Glutamatergic neuron (in vitro differentiated cells): ENCODE measurements at regions not wholly inside any gene's neighbourhood (a gene's known extent, or its start where the extent isn't known, plus 50 kb on each side); places are given as distances from the start of the nearest gene placed in this dataset.

Experiments used
- DNase-seq: peaks from one replicate; pipeline ENCODE4 v3.0.0; 2022
- H3K27ac Mint-ChIP-seq: one replicate; pipeline ENCODE4 v1.8.0; 2020; ENCODE audit warnings: mild to moderate bottlenecking, mixed read lengths, inconsistent platforms; ENCODE audit not compliant: unreplicated experiment
- H3K27me3 Mint-ChIP-seq: one replicate; pipeline ENCODE4 v1.8.0; 2020; ENCODE audit warnings: mild to moderate bottlenecking, moderate library complexity, mixed read lengths, inconsistent platforms; ENCODE audit not compliant: unreplicated experiment
- H3K36me3 Mint-ChIP-seq: one replicate; pipeline ENCODE4 v1.8.0; 2020; ENCODE audit warnings: mild to moderate bottlenecking, mixed read lengths, inconsistent platforms; ENCODE audit not compliant: unreplicated experiment
- H3K4me1 Mint-ChIP-seq: one replicate; pipeline ENCODE4 v1.8.0; 2020; ENCODE audit warnings: mild to moderate bottlenecking, low read depth, mixed read lengths, inconsistent platforms; ENCODE audit not compliant: unreplicated experiment
- H3K4me3 Mint-ChIP-seq: one replicate; pipeline ENCODE4 v1.8.0; 2020; ENCODE audit warnings: mild to moderate bottlenecking, mixed read lengths, inconsistent platforms; ENCODE audit not compliant: unreplicated experiment
- H3K9me3 Mint-ChIP-seq: one replicate; pipeline ENCODE4 v1.8.0; 2020; ENCODE audit warnings: mild to moderate bottlenecking, moderate library complexity, mixed read lengths, inconsistent platforms; ENCODE audit not compliant: unreplicated experiment
- TF ChIP-seq, protein P1 (sequence below): fragments of 200-600 bp; sonication (generic); IDR thresholded peaks from one replicate; pipeline ENCODE4 v1.5.0; 2021; ENCODE audit not compliant: partially characterized antibody, unreplicated experiment

DNA sequence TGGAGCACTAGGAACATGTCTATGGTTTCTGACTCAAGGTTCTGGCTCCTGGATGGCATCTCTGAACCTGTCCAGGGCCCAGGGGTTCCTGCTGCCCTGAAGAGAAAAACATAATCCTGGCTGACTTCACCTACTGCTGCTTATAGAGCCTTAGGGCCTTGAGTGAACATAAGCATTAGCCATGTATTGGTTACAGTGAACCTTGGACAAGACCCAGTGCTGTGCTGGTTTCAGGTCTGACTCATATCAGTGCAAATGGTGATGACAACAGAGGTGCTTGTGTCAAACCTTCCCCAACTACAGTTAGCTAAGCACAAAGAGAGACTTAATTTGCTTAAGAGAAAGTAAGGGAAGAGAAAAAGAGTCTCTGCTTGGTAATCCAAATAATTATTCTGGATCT lies 1047.2 kb downstream of the GLUD2 start:
- no peaks in the 10 kb centered on the region for H3K9me3 Mint-ChIP-seq
- no peak overlapping the region for H3K27ac Mint-ChIP-seq
- no peak overlapping the region for H3K4me3 Mint-ChIP-seq

DNA sequence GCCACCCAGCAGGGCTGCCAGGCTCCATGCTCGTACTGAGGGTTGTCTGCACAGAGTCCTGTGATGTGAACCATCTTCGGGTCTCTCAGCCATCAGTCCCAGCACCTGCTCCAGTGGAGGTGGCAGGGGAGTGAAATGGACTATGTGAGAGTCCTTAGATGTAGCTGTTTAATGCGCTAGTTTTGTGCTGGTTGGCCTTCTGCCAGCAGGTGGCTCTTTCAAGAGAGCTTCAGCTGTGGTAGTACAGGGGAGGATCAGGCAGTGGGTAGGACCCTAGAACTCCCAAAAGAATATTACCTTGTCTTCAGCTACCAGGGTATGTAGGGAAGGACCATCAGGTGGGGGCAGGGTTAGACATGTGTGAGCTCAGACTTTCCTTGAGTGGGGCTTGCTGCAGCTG lies 1066.0 kb downstream of the GLUD2 start:
- TF ChIP-seq, protein P1, sequence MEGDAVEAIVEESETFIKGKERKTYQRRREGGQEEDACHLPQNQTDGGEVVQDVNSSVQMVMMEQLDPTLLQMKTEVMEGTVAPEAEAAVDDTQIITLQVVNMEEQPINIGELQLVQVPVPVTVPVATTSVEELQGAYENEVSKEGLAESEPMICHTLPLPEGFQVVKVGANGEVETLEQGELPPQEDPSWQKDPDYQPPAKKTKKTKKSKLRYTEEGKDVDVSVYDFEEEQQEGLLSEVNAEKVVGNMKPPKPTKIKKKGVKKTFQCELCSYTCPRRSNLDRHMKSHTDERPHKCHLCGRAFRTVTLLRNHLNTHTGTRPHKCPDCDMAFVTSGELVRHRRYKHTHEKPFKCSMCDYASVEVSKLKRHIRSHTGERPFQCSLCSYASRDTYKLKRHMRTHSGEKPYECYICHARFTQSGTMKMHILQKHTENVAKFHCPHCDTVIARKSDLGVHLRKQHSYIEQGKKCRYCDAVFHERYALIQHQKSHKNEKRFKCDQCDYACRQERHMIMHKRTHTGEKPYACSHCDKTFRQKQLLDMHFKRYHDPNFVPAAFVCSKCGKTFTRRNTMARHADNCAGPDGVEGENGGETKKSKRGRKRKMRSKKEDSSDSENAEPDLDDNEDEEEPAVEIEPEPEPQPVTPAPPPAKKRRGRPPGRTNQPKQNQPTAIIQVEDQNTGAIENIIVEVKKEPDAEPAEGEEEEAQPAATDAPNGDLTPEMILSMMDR = no peak
- no peak for DNase-seq
- H3K27me3 Mint-ChIP-seq = no peaks in the 10 kb centered on the region

More for the DNA sequence above, 1047.2 kb downstream of the GLUD2 start:
- H3K4me1 Mint-ChIP-seq = no peaks in the 10 kb centered on the region
- H3K36me3 Mint-ChIP-seq = no peaks in the 10 kb centered on the region
- DNase-seq = no peak
- H3K27me3 Mint-ChIP-seq = no peaks in the 10 kb centered on the region
- TF ChIP-seq, protein P1 = no peak

DNA sequence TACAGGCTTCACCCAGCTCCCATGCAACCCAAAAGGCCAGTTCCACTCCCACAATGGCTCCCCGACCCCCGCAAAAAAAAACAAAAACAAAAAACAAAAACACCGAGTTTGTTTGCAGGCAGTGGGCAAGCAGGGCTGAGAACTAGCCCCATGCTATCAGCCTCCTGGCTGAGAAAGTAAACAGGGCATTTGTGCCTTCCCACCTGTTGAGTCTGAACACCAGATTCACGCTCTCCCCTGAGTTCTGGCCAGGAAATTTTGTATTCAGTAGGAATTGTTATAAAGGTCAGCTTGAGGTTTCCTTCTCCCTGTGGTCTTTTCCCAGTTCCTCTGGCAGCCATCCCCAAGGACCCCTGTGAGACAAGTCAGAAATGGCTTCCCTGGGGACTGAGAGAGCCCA lies 1066.5 kb downstream of the GLUD2 start:
- TF ChIP-seq, protein P1 = no peak
- DNase-seq = no peak
- no peak overlapping the region for H3K27ac Mint-ChIP-seq
- no peaks in the 10 kb centered on the region for H3K9me3 Mint-ChIP-seq
- peaks cover 5% of the 10 kb centered on the region for H3K36me3 Mint-ChIP-seq
- no peak overlapping the region for H3K4me3 Mint-ChIP-seq
- H3K27me3 Mint-ChIP-seq = no peaks in the 10 kb centered on the region
- H3K4me1 Mint-ChIP-seq = peaks cover 3% of the 10 kb centered on the region

More for the DNA sequence above, 1066.0 kb downstream of the GLUD2 start:
- H3K36me3 Mint-ChIP-seq = peaks cover 5% of the 10 kb centered on the region
- H3K4me1 Mint-ChIP-seq = peaks cover 3% of the 10 kb centered on the region
- no peaks in the 10 kb centered on the region for H3K9me3 Mint-ChIP-seq
- H3K27ac Mint-ChIP-seq = no peak overlapping the region
- H3K4me3 Mint-ChIP-seq = no peak overlapping the region

DNA sequence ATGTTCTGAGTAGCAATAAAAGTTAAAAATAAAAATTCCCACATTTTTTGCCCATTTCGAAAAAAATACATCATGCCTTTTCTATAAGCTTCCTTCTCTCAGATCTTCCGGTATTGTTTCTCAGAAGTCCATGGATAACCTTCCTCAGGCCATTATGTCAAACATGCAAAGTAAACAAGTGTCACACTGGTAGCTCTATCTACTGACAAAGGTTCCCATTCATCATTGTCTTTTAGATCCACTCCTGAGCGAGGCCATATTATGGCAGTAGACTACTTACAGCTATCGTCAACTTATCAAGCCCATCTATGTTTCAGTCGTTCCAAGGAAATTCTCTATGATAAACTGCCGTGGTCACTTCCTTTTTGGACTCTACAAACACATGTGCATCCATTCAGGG lies 1068.2 kb downstream of the GLUD2 start:
- Mint-ChIP-seq H3K4me3 (no peak overlapping the region), H3K27ac (no peak overlapping the region), H3K9me3 (no peaks in the 10 kb centered on the region), H3K27me3 (no peaks in the 10 kb centered on the region), H3K36me3 (peaks cover 5% of the 10 kb centered on the region), H3K4me1 (peaks cover 3% of the 10 kb centered on the region)
- DNase-seq = no peak
- TF ChIP-seq, protein P1 = no peak

DNA sequence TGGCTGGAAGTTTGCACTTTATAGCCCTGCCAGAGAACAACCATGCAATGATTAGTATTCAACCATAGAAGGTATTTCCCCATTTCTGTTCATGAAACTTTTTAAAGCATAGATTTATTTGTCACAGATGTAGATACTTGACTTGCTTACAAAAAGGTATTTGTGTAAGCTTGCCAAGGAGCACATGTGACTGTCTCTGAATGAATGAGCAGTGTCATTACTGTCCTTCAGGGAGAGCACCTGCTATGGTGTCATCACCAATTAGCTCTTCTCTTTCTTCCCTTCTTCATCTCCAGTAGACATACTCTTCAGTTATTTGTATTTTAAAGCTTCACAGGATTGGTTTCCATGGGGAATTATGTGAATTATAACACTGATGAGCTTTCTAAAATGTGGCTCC lies 1064.7 kb upstream of the GRIA3 start:
- peaks cover 3% of the 10 kb centered on the region for H3K4me1 Mint-ChIP-seq
- no peak overlapping the region for H3K27ac Mint-ChIP-seq
- no peaks in the 10 kb centered on the region for H3K9me3 Mint-ChIP-seq
- TF ChIP-seq, protein P1 = no peak
- no peak overlapping the region for H3K4me3 Mint-ChIP-seq
- DNase-seq = no peak
- H3K27me3 Mint-ChIP-seq = no peaks in the 10 kb centered on the region
- no peaks in the 10 kb centered on the region for H3K36me3 Mint-ChIP-seq
